ENCODE measurements at regions not wholly inside any gene's neighbourhood (a gene's known extent, or its start where the extent isn't known, plus 50 kb on each side); places are given as distances from the start of the nearest gene placed in this dataset.

DNA sequence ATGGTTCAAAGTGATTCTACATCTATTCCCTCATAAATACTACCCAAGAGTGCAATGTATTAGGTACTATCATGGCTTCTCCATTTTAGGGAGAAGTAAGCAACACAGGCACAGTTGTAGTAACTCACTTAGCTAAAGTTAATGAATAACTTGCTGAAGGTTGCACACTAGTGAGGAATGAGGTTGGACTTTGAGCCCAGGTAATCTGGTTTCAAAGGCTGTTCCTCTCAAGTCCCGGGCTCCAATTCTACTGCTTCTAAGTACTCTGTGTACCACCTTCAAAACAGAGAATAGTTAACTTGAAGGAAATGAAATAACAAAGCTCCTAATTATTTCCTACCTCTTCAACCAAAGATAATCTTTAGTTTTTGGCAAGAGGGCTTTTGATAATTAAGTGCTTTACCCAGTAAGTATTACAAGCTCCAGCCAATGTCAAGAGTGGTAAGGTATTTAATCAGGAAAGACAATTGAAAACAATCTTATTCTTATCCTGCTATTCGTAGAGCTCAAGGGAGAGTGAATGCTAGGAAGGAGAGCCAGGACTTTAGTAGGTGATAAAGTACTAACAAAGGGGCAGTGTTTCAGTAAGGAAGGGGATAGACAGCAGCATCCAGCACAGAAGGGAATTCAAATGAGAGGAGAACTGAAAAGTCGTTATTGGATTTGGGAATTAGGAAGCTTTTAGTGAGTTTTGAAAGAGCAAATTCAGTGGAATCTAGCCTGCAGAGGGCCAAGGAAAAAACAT lies 158.2 kb upstream of the PTPRZ1 start:
- TF ChIP-seq, protein P1, sequence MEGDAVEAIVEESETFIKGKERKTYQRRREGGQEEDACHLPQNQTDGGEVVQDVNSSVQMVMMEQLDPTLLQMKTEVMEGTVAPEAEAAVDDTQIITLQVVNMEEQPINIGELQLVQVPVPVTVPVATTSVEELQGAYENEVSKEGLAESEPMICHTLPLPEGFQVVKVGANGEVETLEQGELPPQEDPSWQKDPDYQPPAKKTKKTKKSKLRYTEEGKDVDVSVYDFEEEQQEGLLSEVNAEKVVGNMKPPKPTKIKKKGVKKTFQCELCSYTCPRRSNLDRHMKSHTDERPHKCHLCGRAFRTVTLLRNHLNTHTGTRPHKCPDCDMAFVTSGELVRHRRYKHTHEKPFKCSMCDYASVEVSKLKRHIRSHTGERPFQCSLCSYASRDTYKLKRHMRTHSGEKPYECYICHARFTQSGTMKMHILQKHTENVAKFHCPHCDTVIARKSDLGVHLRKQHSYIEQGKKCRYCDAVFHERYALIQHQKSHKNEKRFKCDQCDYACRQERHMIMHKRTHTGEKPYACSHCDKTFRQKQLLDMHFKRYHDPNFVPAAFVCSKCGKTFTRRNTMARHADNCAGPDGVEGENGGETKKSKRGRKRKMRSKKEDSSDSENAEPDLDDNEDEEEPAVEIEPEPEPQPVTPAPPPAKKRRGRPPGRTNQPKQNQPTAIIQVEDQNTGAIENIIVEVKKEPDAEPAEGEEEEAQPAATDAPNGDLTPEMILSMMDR (IDR thresholded peaks at IDR 0.05), result no peak
- no peak for TF ChIP-seq POLR2AphosphoS5 (IDR thresholded peaks at IDR 0.05; ENCODE audit: low read depth, low read length)
- no peak for TF ChIP-seq TCF12 (IDR thresholded peaks at IDR 0.05)
- no peak for TF ChIP-seq SIN3A (IDR thresholded peaks at IDR 0.05; ENCODE audit: borderline replicate concordance, low read depth, low read length)
- TF ChIP-seq MXI1 (IDR thresholded peaks at IDR 0.05; ENCODE audit: low read depth, low read length), result no peak

Data from SK-N-SH (cell line).